Gastroesophageal sphincter (tissue), 4 donors: ENCODE measurements at regions not wholly inside any gene's neighbourhood (a gene's known extent, or its start where the extent isn't known, plus 50 kb on each side); places are given as distances from the start of the nearest gene placed in this dataset.

ENCODE experiments used
- ATAC-seq: fragments of 150-250 bp; one replicate; pipeline ENCODE4 v1.9.1; 2016; ENCODE audit warnings: mild to moderate bottlenecking, moderate library complexity
- H3K27ac ChIP-seq, 4 donors: fragments of 200-600 bp; sonication (generic) in 3 of 4; 1 replicate in 3 of 4; 2 replicates in 1 of 4; pipeline ENCODE4 v1.5.1; 2016 to 2019
- H3K27me3 ChIP-seq: fragments of 200-600 bp; sonication (generic); one replicate; pipeline ENCODE4 v1.5.1; 2019
- H3K36me3 ChIP-seq, 2 donors: fragments of 200-600 bp; sonication (generic); one replicate each; pipeline ENCODE4 v1.5.1; 2019; ENCODE audit warnings: control low read depth in 1 of 2
- H3K4me1 ChIP-seq, 3 donors: fragments of 200-600 bp; sonication (generic); 1 replicate in 2 of 3; 2 replicates in 1 of 3; pipeline ENCODE4 v1.5.1; 2016 to 2019; ENCODE audit warnings: control low read depth in 2 of 3
- H3K4me3 ChIP-seq, 2 donors: fragments of 200-600 bp; sonication (generic); one replicate each; pipeline ENCODE4 v1.5.1; 2019; ENCODE audit warnings: mild to moderate bottlenecking in 1 of 2, moderate library complexity in 1 of 2
- H3K9me3 ChIP-seq, 3 donors: fragments of 200-600 bp; sonication (generic); one replicate each; pipeline ENCODE4 v1.5.1; 2017 to 2019; ENCODE audit warnings: control low read depth in 2 of 3
- EP300 ChIP-seq: sonication (generic); formaldehyde crosslinking; IDR thresholded peaks from one replicate; pipeline ENCODE4 v1.6.1; 2017; ENCODE audit warnings: antibody characterized with exemption, mild to moderate bottlenecking
- POLR2A ChIP-seq, 2 donors: fragments of 450-650 bp; IDR thresholded peaks; one replicate each; pipeline ENCODE4 v1.6.1; 2017; ENCODE audit warnings: antibody characterized with exemption in 2 of 2, mild to moderate bottlenecking in 2 of 2, moderate library complexity in 1 of 2
- POLR2AphosphoS5 ChIP-seq: sonication (generic); formaldehyde crosslinking; IDR thresholded peaks from one replicate; pipeline ENCODE4 v1.6.1; 2017; ENCODE audit warnings: antibody characterized with exemption
- WGBS, 2 donors: methylation state at CpG; one replicate each; pipeline ENCODE4 v1.1.5; 2018; ENCODE audit warnings: low coverage in 1 of 2; 5-methylcytosine and 5-hydroxymethylcytosine counted together
- TF ChIP-seq, protein P1 (sequence below), 4 experiments: fragments of 200-600 bp in 2 of 4; fragments of 450-650 bp in 2 of 4; sonication (generic) in 1 of 4; IDR thresholded peaks; one replicate each; pipeline ENCODE4 v1.5.1; 2017 to 2019; ENCODE audit warnings: antibody characterized with exemption in 4 of 4, mild to moderate bottlenecking in 2 of 4, moderate library complexity in 2 of 4

- TF ChIP-seq, protein P1, sequence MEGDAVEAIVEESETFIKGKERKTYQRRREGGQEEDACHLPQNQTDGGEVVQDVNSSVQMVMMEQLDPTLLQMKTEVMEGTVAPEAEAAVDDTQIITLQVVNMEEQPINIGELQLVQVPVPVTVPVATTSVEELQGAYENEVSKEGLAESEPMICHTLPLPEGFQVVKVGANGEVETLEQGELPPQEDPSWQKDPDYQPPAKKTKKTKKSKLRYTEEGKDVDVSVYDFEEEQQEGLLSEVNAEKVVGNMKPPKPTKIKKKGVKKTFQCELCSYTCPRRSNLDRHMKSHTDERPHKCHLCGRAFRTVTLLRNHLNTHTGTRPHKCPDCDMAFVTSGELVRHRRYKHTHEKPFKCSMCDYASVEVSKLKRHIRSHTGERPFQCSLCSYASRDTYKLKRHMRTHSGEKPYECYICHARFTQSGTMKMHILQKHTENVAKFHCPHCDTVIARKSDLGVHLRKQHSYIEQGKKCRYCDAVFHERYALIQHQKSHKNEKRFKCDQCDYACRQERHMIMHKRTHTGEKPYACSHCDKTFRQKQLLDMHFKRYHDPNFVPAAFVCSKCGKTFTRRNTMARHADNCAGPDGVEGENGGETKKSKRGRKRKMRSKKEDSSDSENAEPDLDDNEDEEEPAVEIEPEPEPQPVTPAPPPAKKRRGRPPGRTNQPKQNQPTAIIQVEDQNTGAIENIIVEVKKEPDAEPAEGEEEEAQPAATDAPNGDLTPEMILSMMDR (IDR thresholded peaks at IDR 0.05): no peak
- no peak for TF ChIP-seq POLR2A (IDR thresholded peaks at IDR 0.05)
- no peak for TF ChIP-seq EP300
- TF ChIP-seq POLR2AphosphoS5: no peak
- Histone ChIP-seq H3K27ac (no peak overlapping the region), H3K4me3 (no peak overlapping the region), H3K9me3 (no peaks in the 10 kb centered on the region), H3K36me3 (no peaks in the 10 kb centered on the region), H3K4me1 (no peaks in the 10 kb centered on the region), H3K27me3 (peaks cover 28% of the 10 kb centered on the region)
- no peak for ATAC-seq
- WGBS, 2 donors: 95% methylated on average over 8 of the region's 8 CpGs; no CpG with 5 or more reads in 1 of the 2 donors
These were observed 1105.1 kb upstream of the TENM3 start for GRCh38 chr4:181138116-181138515.

DNA sequence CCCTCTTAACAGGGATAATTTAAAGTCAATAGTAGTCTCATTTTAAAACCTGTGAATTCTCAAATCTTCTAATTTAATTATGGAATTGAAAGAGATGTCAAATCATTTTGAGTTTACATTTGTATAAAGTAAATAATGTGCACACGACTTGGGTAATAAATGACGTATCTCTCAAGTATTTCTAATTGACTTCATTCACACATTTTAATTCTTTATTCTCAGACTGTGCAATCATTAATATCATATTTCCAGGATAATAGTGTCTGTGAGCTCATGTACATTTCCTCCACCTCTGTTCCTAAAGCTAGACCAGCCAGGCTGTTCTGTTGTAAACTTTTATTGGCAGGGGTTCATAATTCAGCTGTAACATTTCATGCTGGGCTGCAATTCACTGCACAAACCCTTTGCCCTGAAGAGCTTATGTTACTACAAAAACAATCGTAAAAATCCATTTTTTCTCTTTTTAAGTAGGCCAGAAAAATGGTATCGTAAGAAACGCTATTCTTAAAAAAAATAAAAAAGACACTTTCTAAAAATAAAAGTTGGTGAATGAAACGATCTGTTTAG is 1103.1 kb upstream of the TENM3 start:
- no peak for ATAC-seq
- H3K27ac ChIP-seq: no peak overlapping the region
- TF ChIP-seq POLR2A (IDR thresholded peaks at IDR 0.05): no peak
- TF ChIP-seq EP300: no peak
- TF ChIP-seq POLR2AphosphoS5: no peak
- TF ChIP-seq, protein P1 (IDR thresholded peaks at IDR 0.05): no peak
- 24 to 29% methylated on average over 6 of the region's 6 CpGs for WGBS, 2 donors
- H3K27me3 ChIP-seq: peaks cover 26% of the 10 kb centered on the region
- H3K36me3 ChIP-seq: no peaks in the 10 kb centered on the region
- no peaks in the 10 kb centered on the region for H3K9me3 ChIP-seq
- H3K4me3 ChIP-seq: no peak overlapping the region
- no peaks in the 10 kb centered on the region for H3K4me1 ChIP-seq

DNA sequence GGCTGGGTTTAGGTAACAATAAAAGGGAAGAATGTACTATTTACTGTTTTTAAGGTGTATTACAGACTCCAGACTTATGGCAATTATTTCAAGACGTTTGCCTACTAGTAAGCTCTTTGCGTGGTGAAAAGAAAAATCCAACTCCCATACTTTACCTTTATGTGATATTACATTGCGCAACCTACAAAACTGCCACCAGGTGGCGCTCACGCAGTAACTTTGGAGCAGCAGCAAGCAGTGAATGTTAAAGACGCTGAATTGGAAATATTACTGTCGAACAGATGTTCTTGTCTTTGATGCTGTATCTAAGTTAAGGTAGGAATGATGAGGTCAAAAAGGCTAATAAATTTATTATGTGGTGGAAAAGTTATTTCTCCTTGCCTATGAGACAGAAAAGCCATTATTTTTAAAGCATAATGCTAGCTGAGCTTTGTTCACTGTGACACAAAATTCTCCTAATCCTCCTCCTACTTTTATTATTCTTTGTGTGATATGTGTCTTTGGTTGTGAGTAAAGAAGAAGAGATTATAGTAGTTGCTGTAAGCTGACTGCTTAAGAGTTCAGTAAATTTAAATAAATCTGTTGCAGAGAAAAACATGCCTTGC is 1099.8 kb upstream of the TENM3 start:
- ATAC-seq: no peak

GRCh38 chr4:181146051-181146450 is 1097.2 kb upstream of the TENM3 start:
- WGBS, 2 donors: 19 to 30% methylated on average over 1 of the region's 1 CpG
- H3K4me3 ChIP-seq: no peak overlapping the region
- no peak for ATAC-seq

More for the DNA sequence above, 1099.8 kb upstream of the TENM3 start:
- Histone ChIP-seq H3K9me3 (no peaks in the 10 kb centered on the region), H3K27ac (no peak overlapping the region), H3K27me3 (peaks cover 26% of the 10 kb centered on the region), H3K4me1 (no peaks in the 10 kb centered on the region), H3K4me3 (no peak overlapping the region), H3K36me3 (no peaks in the 10 kb centered on the region)
- 2 to 3% methylated on average over 7 of the region's 7 CpGs for WGBS, 2 donors
- TF ChIP-seq, protein P1 (IDR thresholded peaks at IDR 0.05): peak; percentile 70 to 95 (median 80)
- no peak for TF ChIP-seq POLR2A (IDR thresholded peaks at IDR 0.05)

More at GRCh38 chr4:181146051-181146450, 1097.2 kb upstream of the TENM3 start:
- peaks cover 20% of the 10 kb centered on the region for H3K27me3 ChIP-seq
- TF ChIP-seq, protein P1 (IDR thresholded peaks at IDR 0.05): no peak
- TF ChIP-seq EP300: no peak
- no peak for TF ChIP-seq POLR2A (IDR thresholded peaks at IDR 0.05)
- no peak for TF ChIP-seq POLR2AphosphoS5
- no peaks in the 10 kb centered on the region for H3K4me1 ChIP-seq
- no peaks in the 10 kb centered on the region for H3K9me3 ChIP-seq
- no peaks in the 10 kb centered on the region for H3K36me3 ChIP-seq
- no peak overlapping the region for H3K27ac ChIP-seq
